ENCODE measurements at regions not wholly inside any gene's neighbourhood (a gene's known extent, or its start where the extent isn't known, plus 50 kb on each side); places are given as distances from the start of the nearest gene placed in this dataset.

DNA sequence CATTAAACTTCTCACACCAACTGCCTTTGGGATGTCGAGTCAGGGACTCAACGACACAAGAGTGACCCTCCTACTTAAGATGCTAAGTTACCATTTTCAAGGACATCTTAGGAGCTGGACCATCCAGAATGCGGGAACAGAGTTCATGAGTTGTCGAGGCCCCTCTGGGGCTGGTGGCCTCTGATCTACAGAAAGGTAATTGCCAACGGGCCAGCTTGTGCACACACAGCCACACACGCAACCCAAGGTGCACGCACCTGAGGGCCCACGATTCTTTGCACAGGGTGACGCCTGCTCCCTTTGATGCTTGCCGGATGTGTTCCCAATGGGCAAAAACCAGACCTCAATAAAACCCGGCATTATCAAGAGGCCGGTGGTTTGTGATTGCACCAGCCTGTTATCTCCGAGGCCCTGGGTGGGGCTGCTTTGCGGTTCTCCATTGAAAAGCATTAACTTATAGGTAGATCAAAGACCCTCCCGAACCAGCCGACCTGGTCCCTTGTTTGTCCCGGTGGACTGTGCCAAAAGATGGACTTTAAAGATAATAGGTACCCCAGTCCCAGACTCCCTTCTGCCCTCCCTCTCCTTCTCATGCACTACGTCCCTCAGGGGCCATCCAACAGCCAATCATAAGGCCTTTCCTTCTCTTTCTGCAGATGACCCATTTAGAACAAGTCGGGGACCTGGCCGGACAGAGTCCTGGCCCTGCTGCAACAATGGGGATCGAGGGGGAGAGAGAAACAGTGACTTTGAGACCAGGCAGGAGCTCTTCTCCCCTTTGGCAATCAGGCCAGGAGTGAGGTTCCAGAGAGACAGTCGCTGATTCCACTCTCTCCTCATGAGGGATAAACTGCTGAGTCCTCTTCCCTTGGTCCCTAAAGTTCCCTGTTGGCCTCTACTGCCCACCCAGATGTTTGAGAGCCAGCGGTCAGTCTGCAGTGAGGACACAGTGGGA, 292.5 kb downstream of the SOX9 start:
- ChIA-PET CTCF (no interaction called here), POLR2A (interaction anchor here (0.5 kb wide), 1 partner anchor 24 kb away, joined by 7 read pairs; no protein-coding TSS in a partner anchor)
- peaks cover 44% of the 10 kb centered on the region for H3K27me3 Mint-ChIP-seq (ENCODE audit: low read depth)
- no peak overlapping the region for H3K27ac Mint-ChIP-seq
- H3K9me3 Mint-ChIP-seq = peaks cover 16% of the 10 kb centered on the region
- no peak overlapping the region for H3K4me3 Mint-ChIP-seq
- ATAC-seq (no peak), DNase-seq (ENCODE audit: low spot score) (no peak)
- TF ChIP-seq, protein P1, sequence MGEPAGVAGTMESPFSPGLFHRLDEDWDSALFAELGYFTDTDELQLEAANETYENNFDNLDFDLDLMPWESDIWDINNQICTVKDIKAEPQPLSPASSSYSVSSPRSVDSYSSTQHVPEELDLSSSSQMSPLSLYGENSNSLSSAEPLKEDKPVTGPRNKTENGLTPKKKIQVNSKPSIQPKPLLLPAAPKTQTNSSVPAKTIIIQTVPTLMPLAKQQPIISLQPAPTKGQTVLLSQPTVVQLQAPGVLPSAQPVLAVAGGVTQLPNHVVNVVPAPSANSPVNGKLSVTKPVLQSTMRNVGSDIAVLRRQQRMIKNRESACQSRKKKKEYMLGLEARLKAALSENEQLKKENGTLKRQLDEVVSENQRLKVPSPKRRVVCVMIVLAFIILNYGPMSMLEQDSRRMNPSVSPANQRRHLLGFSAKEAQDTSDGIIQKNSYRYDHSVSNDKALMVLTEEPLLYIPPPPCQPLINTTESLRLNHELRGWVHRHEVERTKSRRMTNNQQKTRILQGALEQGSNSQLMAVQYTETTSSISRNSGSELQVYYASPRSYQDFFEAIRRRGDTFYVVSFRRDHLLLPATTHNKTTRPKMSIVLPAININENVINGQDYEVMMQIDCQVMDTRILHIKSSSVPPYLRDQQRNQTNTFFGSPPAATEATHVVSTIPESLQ (CRISPR knock-in tag; IDR thresholded peaks at IDR 0.05) = no peak
- TF ChIP-seq, protein P2, sequence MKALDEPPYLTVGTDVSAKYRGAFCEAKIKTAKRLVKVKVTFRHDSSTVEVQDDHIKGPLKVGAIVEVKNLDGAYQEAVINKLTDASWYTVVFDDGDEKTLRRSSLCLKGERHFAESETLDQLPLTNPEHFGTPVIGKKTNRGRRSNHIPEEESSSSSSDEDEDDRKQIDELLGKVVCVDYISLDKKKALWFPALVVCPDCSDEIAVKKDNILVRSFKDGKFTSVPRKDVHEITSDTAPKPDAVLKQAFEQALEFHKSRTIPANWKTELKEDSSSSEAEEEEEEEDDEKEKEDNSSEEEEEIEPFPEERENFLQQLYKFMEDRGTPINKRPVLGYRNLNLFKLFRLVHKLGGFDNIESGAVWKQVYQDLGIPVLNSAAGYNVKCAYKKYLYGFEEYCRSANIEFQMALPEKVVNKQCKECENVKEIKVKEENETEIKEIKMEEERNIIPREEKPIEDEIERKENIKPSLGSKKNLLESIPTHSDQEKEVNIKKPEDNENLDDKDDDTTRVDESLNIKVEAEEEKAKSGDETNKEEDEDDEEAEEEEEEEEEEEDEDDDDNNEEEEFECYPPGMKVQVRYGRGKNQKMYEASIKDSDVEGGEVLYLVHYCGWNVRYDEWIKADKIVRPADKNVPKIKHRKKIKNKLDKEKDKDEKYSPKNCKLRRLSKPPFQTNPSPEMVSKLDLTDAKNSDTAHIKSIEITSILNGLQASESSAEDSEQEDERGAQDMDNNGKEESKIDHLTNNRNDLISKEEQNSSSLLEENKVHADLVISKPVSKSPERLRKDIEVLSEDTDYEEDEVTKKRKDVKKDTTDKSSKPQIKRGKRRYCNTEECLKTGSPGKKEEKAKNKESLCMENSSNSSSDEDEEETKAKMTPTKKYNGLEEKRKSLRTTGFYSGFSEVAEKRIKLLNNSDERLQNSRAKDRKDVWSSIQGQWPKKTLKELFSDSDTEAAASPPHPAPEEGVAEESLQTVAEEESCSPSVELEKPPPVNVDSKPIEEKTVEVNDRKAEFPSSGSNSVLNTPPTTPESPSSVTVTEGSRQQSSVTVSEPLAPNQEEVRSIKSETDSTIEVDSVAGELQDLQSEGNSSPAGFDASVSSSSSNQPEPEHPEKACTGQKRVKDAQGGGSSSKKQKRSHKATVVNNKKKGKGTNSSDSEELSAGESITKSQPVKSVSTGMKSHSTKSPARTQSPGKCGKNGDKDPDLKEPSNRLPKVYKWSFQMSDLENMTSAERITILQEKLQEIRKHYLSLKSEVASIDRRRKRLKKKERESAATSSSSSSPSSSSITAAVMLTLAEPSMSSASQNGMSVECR (CRISPR knock-in tag; IDR thresholded peaks at IDR 0.05; ENCODE audit: borderline replicate concordance) = no peak
- peak; percentile 97 for TF ChIP-seq GABPB1 (CRISPR knock-in tag; IDR thresholded peaks at IDR 0.05)
- H3K4me1 Mint-ChIP-seq = peaks cover 15% of the 10 kb centered on the region
- H3K36me3 Mint-ChIP-seq = peaks cover 13% of the 10 kb centered on the region

DNA sequence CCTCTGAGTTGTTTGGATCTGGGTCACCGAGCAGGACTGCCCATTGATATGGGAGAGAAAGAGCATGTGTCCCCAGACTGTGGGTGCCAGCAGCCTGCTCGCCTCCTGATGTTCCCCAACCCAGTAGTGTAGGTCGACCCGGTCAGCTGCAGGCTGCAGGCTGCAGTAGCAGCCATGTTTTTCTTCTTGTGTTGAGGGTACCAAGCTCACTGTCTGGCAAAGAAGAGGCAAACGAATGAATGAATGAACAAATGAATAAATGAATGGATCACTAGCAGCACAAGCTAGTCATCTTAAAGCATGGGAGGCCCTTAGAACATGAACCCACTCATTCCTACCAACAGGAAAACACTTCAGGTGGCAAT, 293.2 kb downstream of the SOX9 start:
- TF ChIP-seq OVOL2 (CRISPR knock-in tag; IDR thresholded peaks at IDR 0.05; ENCODE audit: borderline replicate concordance) = no peak
- TF ChIP-seq ZBTB21 (CRISPR knock-in tag; IDR thresholded peaks at IDR 0.05; ENCODE audit: borderline replicate concordance) = no peak
- TF ChIP-seq, protein P3, sequence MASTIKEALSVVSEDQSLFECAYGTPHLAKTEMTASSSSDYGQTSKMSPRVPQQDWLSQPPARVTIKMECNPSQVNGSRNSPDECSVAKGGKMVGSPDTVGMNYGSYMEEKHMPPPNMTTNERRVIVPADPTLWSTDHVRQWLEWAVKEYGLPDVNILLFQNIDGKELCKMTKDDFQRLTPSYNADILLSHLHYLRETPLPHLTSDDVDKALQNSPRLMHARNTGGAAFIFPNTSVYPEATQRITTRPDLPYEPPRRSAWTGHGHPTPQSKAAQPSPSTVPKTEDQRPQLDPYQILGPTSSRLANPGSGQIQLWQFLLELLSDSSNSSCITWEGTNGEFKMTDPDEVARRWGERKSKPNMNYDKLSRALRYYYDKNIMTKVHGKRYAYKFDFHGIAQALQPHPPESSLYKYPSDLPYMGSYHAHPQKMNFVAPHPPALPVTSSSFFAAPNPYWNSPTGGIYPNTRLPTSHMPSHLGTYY (CRISPR knock-in tag; IDR thresholded peaks at IDR 0.05) = no peak
- TF ChIP-seq SMAD3 (CRISPR knock-in tag; IDR thresholded peaks at IDR 0.05; ENCODE audit: borderline replicate concordance) = no peak
- peaks cover 23% of the 10 kb centered on the region for H3K9me3 Mint-ChIP-seq
- H3K27ac Mint-ChIP-seq = no peak overlapping the region
- DNase-seq (ENCODE audit: low spot score) (no peak), ATAC-seq (no peak)
- H3K4me3 Mint-ChIP-seq = no peak overlapping the region
- peaks cover 15% of the 10 kb centered on the region for H3K4me1 Mint-ChIP-seq
- H3K36me3 Mint-ChIP-seq = peaks cover 18% of the 10 kb centered on the region
- peaks cover 38% of the 10 kb centered on the region for H3K27me3 Mint-ChIP-seq (ENCODE audit: low read depth)
- POLR2A ChIA-PET = no interaction called here
- CTCF ChIA-PET = no interaction called here

- Mint-ChIP-seq H3K27ac (no peak overlapping the region), H3K27me3 (ENCODE audit: low read depth) (peaks cover 26% of the 10 kb centered on the region), H3K9me3 (peaks cover 23% of the 10 kb centered on the region), H3K36me3 (peaks cover 18% of the 10 kb centered on the region), H3K4me1 (peaks cover 15% of the 10 kb centered on the region), H3K4me3 (no peak overlapping the region)
- TF ChIP-seq, protein P4, sequence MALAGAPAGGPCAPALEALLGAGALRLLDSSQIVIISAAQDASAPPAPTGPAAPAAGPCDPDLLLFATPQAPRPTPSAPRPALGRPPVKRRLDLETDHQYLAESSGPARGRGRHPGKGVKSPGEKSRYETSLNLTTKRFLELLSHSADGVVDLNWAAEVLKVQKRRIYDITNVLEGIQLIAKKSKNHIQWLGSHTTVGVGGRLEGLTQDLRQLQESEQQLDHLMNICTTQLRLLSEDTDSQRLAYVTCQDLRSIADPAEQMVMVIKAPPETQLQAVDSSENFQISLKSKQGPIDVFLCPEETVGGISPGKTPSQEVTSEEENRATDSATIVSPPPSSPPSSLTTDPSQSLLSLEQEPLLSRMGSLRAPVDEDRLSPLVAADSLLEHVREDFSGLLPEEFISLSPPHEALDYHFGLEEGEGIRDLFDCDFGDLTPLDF (CRISPR knock-in tag; IDR thresholded peaks at IDR 0.05) = no peak
- TF ChIP-seq RORB (CRISPR knock-in tag; IDR thresholded peaks at IDR 0.05) = no peak
- no peak for TF ChIP-seq KAT7 (CRISPR knock-in tag; IDR thresholded peaks at IDR 0.05; ENCODE audit: borderline replicate concordance)
- CTCF ChIA-PET = no interaction called here
- DNase-seq (ENCODE audit: low spot score) (no peak), ATAC-seq (no peak)
- POLR2A ChIA-PET = no interaction called here
Observed at GRCh38 chr17:72414967-72415853, 294.4 kb downstream of the SOX9 start.

All from WTC11 (cell line).